ENCODE measurements at regions not wholly inside any gene's neighbourhood (a gene's known extent, or its start where the extent isn't known, plus 50 kb on each side); places are given as distances from the start of the nearest gene placed in this dataset.

- TF ChIP-seq TCF12 (IDR thresholded peaks at IDR 0.05; ENCODE audit: low read depth) (no peak), TEAD4 (IDR thresholded peaks at IDR 0.05) (no peak), TAF1 (IDR thresholded peaks at IDR 0.05; ENCODE audit: low read depth) (no peak), EP300 (IDR thresholded peaks at IDR 0.05; ENCODE audit: borderline replicate concordance) (no peak), YY1 (IDR thresholded peaks at IDR 0.05; ENCODE audit: low read depth) (no peak), MAX (IDR thresholded peaks at IDR 0.05) (no peak), RAD21 (IDR thresholded peaks at IDR 0.05; ENCODE audit: low read depth) (no peak), CREB1 (IDR thresholded peaks at IDR 0.05; ENCODE audit: low read depth) (no peak), REST (IDR thresholded peaks at IDR 0.05; ENCODE audit: low read depth) (no peak), CEBPB (IDR thresholded peaks at IDR 0.05) (no peak), ZBTB7A (IDR thresholded peaks at IDR 0.05; ENCODE audit: low read depth) (no peak), FOXM1 (IDR thresholded peaks at IDR 0.05; ENCODE audit: borderline replicate concordance, low read depth) (no peak)
Measured at GRCh38 chr7:38127216-38128207, 50.5 kb upstream of the STARD3NL start.
